ENCODE measurements at regions not wholly inside any gene's neighbourhood (a gene's known extent, or its start where the extent isn't known, plus 50 kb on each side); places are given as distances from the start of the nearest gene placed in this dataset.
"Not testable (repeated sequence)": the region's sequence is repeated elsewhere in the genome, so short reads cannot be mapped to it uniquely, and the experiment has no call there.

GRCh38 chr15:95196176-95196915 is 965.0 kb downstream of the MCTP2 start:
- Mint-ChIP-seq H3K36me3 (ENCODE audit: low read depth) (no peaks in the 10 kb centered on the region), H3K27ac (no peak overlapping the region), H3K4me3 (no peak overlapping the region), H3K4me1 (ENCODE audit: low read depth) (no peaks in the 10 kb centered on the region), H3K27me3 (ENCODE audit: low read depth) (no peaks in the 10 kb centered on the region), H3K9me3 (no peaks in the 10 kb centered on the region)

GRCh38 chr15:95202569-95203349 is 971.4 kb downstream of the MCTP2 start:
- H3K4me1 Mint-ChIP-seq (ENCODE audit: low read depth) = no peaks in the 10 kb centered on the region
- H3K9me3 Mint-ChIP-seq = peaks cover 7% of the 10 kb centered on the region
- no peak overlapping the region for H3K27ac Mint-ChIP-seq
- no peaks in the 10 kb centered on the region for H3K36me3 Mint-ChIP-seq (ENCODE audit: low read depth)
- no peaks in the 10 kb centered on the region for H3K27me3 Mint-ChIP-seq (ENCODE audit: low read depth)
- H3K4me3 Mint-ChIP-seq = no peak overlapping the region

- H3K9me3 Mint-ChIP-seq = peaks cover 16% of the 10 kb centered on the region
- no peaks in the 10 kb centered on the region for H3K27me3 Mint-ChIP-seq (ENCODE audit: low read depth)
- H3K4me3 Mint-ChIP-seq = no peak overlapping the region
- no peaks in the 10 kb centered on the region for H3K4me1 Mint-ChIP-seq (ENCODE audit: low read depth)
- no peak overlapping the region for H3K27ac Mint-ChIP-seq
- H3K36me3 Mint-ChIP-seq (ENCODE audit: low read depth) = no peaks in the 10 kb centered on the region
These were observed 973.7 kb downstream of the MCTP2 start for GRCh38 chr15:95205077-95205476.

- H3K27ac Mint-ChIP-seq; H3K4me3 Mint-ChIP-seq; H3K4me1 Mint-ChIP-seq (ENCODE audit: low read depth); H3K36me3 Mint-ChIP-seq (ENCODE audit: low read depth); H3K27me3 Mint-ChIP-seq (ENCODE audit: low read depth): not testable (repeated sequence)
- peaks cover 16% of the 10 kb centered on the region for H3K9me3 Mint-ChIP-seq
These were observed 974.5 kb downstream of the MCTP2 start for GRCh38 chr15:95205830-95206229.

- no peaks in the 10 kb centered on the region for H3K4me1 Mint-ChIP-seq (ENCODE audit: low read depth)
- no peaks in the 10 kb centered on the region for H3K27me3 Mint-ChIP-seq (ENCODE audit: low read depth)
- peaks cover 12% of the 10 kb centered on the region for H3K9me3 Mint-ChIP-seq
- no peaks in the 10 kb centered on the region for H3K36me3 Mint-ChIP-seq (ENCODE audit: low read depth)
- H3K4me3 Mint-ChIP-seq = no peak overlapping the region
- H3K27ac Mint-ChIP-seq = no peak overlapping the region
These were observed 976.7 kb downstream of the MCTP2 start for GRCh38 chr15:95208071-95208470.

- Mint-ChIP-seq H3K36me3 (ENCODE audit: low read depth) (no peaks in the 10 kb centered on the region), H3K4me3 (no peak overlapping the region), H3K27me3 (ENCODE audit: low read depth) (no peaks in the 10 kb centered on the region), H3K4me1 (ENCODE audit: low read depth) (no peaks in the 10 kb centered on the region), H3K9me3 (peaks cover 10% of the 10 kb centered on the region), H3K27ac (no peak overlapping the region)
These were observed 977.6 kb downstream of the MCTP2 start for GRCh38 chr15:95208988-95209387.

GRCh38 chr15:95210436-95210981 is 979.1 kb downstream of the MCTP2 start:
- Mint-ChIP-seq H3K9me3 (peaks cover 13% of the 10 kb centered on the region), H3K27me3 (ENCODE audit: low read depth) (no peaks in the 10 kb centered on the region), H3K36me3 (ENCODE audit: low read depth) (no peaks in the 10 kb centered on the region), H3K4me1 (ENCODE audit: low read depth) (no peaks in the 10 kb centered on the region), H3K27ac (no peak overlapping the region), H3K4me3 (no peak overlapping the region)

GRCh38 chr15:95215017-95215416 is 983.7 kb downstream of the MCTP2 start:
- no peaks in the 10 kb centered on the region for H3K36me3 Mint-ChIP-seq (ENCODE audit: low read depth)
- H3K9me3 Mint-ChIP-seq = peaks cover 3% of the 10 kb centered on the region
- no peaks in the 10 kb centered on the region for H3K4me1 Mint-ChIP-seq (ENCODE audit: low read depth)
- H3K4me3 Mint-ChIP-seq = no peak overlapping the region
- H3K27ac Mint-ChIP-seq = no peak overlapping the region
- no peaks in the 10 kb centered on the region for H3K27me3 Mint-ChIP-seq (ENCODE audit: low read depth)

GRCh38 chr15:95226835-95227234 is 995.5 kb downstream of the MCTP2 start:
- Mint-ChIP-seq H3K27ac (no peak overlapping the region), H3K9me3 (peaks cover 5% of the 10 kb centered on the region), H3K36me3 (ENCODE audit: low read depth) (no peaks in the 10 kb centered on the region), H3K27me3 (ENCODE audit: low read depth) (no peaks in the 10 kb centered on the region), H3K4me3 (no peak overlapping the region), H3K4me1 (ENCODE audit: low read depth) (no peaks in the 10 kb centered on the region)

- H3K4me3 Mint-ChIP-seq = no peak overlapping the region
- no peaks in the 10 kb centered on the region for H3K27me3 Mint-ChIP-seq (ENCODE audit: low read depth)
- H3K36me3 Mint-ChIP-seq (ENCODE audit: low read depth) = no peaks in the 10 kb centered on the region
- H3K4me1 Mint-ChIP-seq (ENCODE audit: low read depth) = no peaks in the 10 kb centered on the region
- peaks cover 5% of the 10 kb centered on the region for H3K9me3 Mint-ChIP-seq
- H3K27ac Mint-ChIP-seq = no peak overlapping the region
These were observed 995.9 kb downstream of the MCTP2 start for GRCh38 chr15:95227235-95227634.

GRCh38 chr15:95228856-95229555 is 997.6 kb downstream of the MCTP2 start:
- Mint-ChIP-seq H3K27ac (no peak overlapping the region), H3K27me3 (ENCODE audit: low read depth) (no peaks in the 10 kb centered on the region), H3K4me1 (ENCODE audit: low read depth) (no peaks in the 10 kb centered on the region), H3K36me3 (ENCODE audit: low read depth) (no peaks in the 10 kb centered on the region), H3K4me3 (no peak overlapping the region), H3K9me3 (peaks cover 9% of the 10 kb centered on the region)

- Mint-ChIP-seq H3K27ac (no peak overlapping the region), H3K36me3 (ENCODE audit: low read depth) (no peaks in the 10 kb centered on the region), H3K9me3 (peaks cover 23% of the 10 kb centered on the region), H3K4me3 (no peak overlapping the region), H3K27me3 (ENCODE audit: low read depth) (no peaks in the 10 kb centered on the region), H3K4me1 (ENCODE audit: low read depth) (no peaks in the 10 kb centered on the region)
These were observed 1003.7 kb downstream of the MCTP2 start for GRCh38 chr15:95235033-95235432.

GRCh38 chr15:95247071-95247984 is 1016.0 kb downstream of the MCTP2 start:
- H3K4me3 Mint-ChIP-seq = no peak overlapping the region
- H3K27ac Mint-ChIP-seq = no peak overlapping the region
- no peaks in the 10 kb centered on the region for H3K4me1 Mint-ChIP-seq (ENCODE audit: low read depth)
- H3K36me3 Mint-ChIP-seq (ENCODE audit: low read depth) = no peaks in the 10 kb centered on the region
- no peaks in the 10 kb centered on the region for H3K27me3 Mint-ChIP-seq (ENCODE audit: low read depth)
- H3K9me3 Mint-ChIP-seq = no peaks in the 10 kb centered on the region

- Mint-ChIP-seq H3K4me1 (ENCODE audit: low read depth) (no peaks in the 10 kb centered on the region), H3K36me3 (ENCODE audit: low read depth) (no peaks in the 10 kb centered on the region), H3K27me3 (ENCODE audit: low read depth) (peaks cover 5% of the 10 kb centered on the region), H3K4me3 (no peak overlapping the region), H3K27ac (no peak overlapping the region), H3K9me3 (no peaks in the 10 kb centered on the region)
These were observed 1018.2 kb downstream of the MCTP2 start for GRCh38 chr15:95249524-95249923.
